HepG2 (cell line): ENCODE measurements at regions not wholly inside any gene's neighbourhood (a gene's known extent, or its start where the extent isn't known, plus 50 kb on each side); places are given as distances from the start of the nearest gene placed in this dataset.

Source experiments
- ATAC-seq: fragments of 200-7000 bp; cut with Tn5 transposase; 3 replicates; pipeline ENCODE4 v1.9.1; 2020; ENCODE audit warnings: mild to moderate bottlenecking, moderate library complexity
- BruUV-seq: library from RNA; stranded (reverse); fragments of 400-500 nt; replicated peaks from 2 replicates; lab custom pipeline; 2021; lab: Mats Ljungman, UMichigan
- CTCF ChIA-PET: fragments of 300-600 bp; formaldehyde crosslinking; extraction: SDS; loops from one replicate; lab custom pipeline; 2021; ENCODE audit warnings: low total read pairs, inconsistent platforms, low intra/inter-chr PET ratio; lab: Yijun Ruan, JAX
- POLR2A ChIA-PET: fragments of 350-600 bp; sonication (Branson Sonifier 250); formaldehyde crosslinking; loops from one replicate; lab custom pipeline; 2020; ENCODE audit warnings: antibody characterized with exemption, inconsistent platforms; lab: Yijun Ruan, JAX
- DNase-seq: peaks from one replicate; pipeline ENCODE4 v3.0.0-alpha.2; 2015; ENCODE audit warnings: low spot score
- FAIRE-seq: peaks from 3 replicates; lab custom pipeline; 2011; peaks lifted over from hg19 to GRCh38; lab: Jason Lieb, UNC
- H2AFZ ChIP-seq: one replicate; pipeline ENCODE4 v1.6.1; 2011; ENCODE audit warnings: low read length, inconsistent platforms
- H3K27ac ChIP-seq: fragments of 300-600 bp; 3 replicates; pipeline ENCODE4 v1.8.0; 2011; ENCODE audit warnings: mixed run types, mild to moderate bottlenecking, mixed read lengths, low read length, inconsistent platforms; ENCODE audit not compliant: insufficient read depth; ENCODE audit errors: extremely low read length
- H3K27me3 ChIP-seq, 2 experiments: fragments of 200-600 bp in 1 of 2; 2 replicates in 1 of 2; 3 replicates in 1 of 2; pipeline versions ENCODE4 v1.6.0 to v1.8.0; 2011; ENCODE audit warnings: low read length in 2 of 2, mild to moderate bottlenecking in 2 of 2, moderate library complexity in 2 of 2, inconsistent platforms in 1 of 2; ENCODE audit not compliant: insufficient read depth in 2 of 2, control insufficient read depth in 1 of 2
- H3K36me3 ChIP-seq, 2 experiments: fragments of 200-600 bp in 1 of 2; replicated peaks in 1 of 2; 2 replicates in 1 of 2; 3 replicates in 1 of 2; pipeline versions ENCODE4 v1.5.1 to v1.8.0; 2011; ENCODE audit warnings: low read length in 2 of 2, inconsistent platforms in 1 of 2; ENCODE audit not compliant: insufficient read depth in 2 of 2, control insufficient read depth in 1 of 2
- H3K4me1 ChIP-seq: 2 replicates; pipeline ENCODE4 v1.5.1; 2012; ENCODE audit warnings: low read length, inconsistent platforms; ENCODE audit not compliant: insufficient read depth
- H3K4me2 ChIP-seq: 2 replicates; pipeline ENCODE4 v1.6.0; 2011; ENCODE audit warnings: low read depth, low read length, inconsistent platforms
- H3K4me3 ChIP-seq, 3 experiments: fragments of 200-600 bp in 1 of 3; sonication (generic), shearing (Covaris generic) in 1 of 3; replicated peaks in 1 of 3; 2 replicates each; pipeline ENCODE4 v1.5.1; 2011 to 2016; ENCODE audit warnings: low read length in 3 of 3, inconsistent platforms in 2 of 3, low read depth in 2 of 3, mild to moderate bottlenecking in 2 of 3, control low read depth in 1 of 3, mixed read lengths in 1 of 3; ENCODE audit not compliant: insufficient read depth in 1 of 3
- H3K79me2 ChIP-seq: one replicate; pipeline ENCODE4 v1.6.1; 2011; ENCODE audit warnings: low read length, inconsistent platforms; ENCODE audit not compliant: insufficient read depth
- H3K9ac ChIP-seq: 2 replicates; pipeline ENCODE4 v1.6.0; 2011; ENCODE audit warnings: mild to moderate bottlenecking, low read depth, low read length, inconsistent platforms; ENCODE audit not compliant: insufficient read depth
- H3K9me3 ChIP-seq: 2 replicates; pipeline ENCODE4 v1.5.1; 2012; ENCODE audit warnings: mild to moderate bottlenecking, low read length
- H4K20me1 ChIP-seq: 2 replicates; pipeline ENCODE4 v1.6.0; 2011; ENCODE audit warnings: inconsistent platforms, mild to moderate bottlenecking, low read length, moderate library complexity; ENCODE audit not compliant: insufficient read depth
- HNRNPK ChIP-seq: fragments of 200-400 bp; formaldehyde crosslinking; IDR thresholded peaks from 2 replicates; pipeline ENCODE4 v1.6.1; 2018; ENCODE audit warnings: low read length, low read depth, moderate library complexity, mild to moderate bottlenecking; ENCODE audit not compliant: poor library complexity, severe bottlenecking
- PTBP1 ChIP-seq: fragments of 200-400 bp; formaldehyde crosslinking; IDR thresholded peaks from 2 replicates; pipeline ENCODE4 v1.6.1; 2018; ENCODE audit warnings: low read length, low read depth; ENCODE audit not compliant: poor library complexity, severe bottlenecking
- RBM39 ChIP-seq: fragments of 200-400 bp; formaldehyde crosslinking; IDR thresholded peaks from one replicate; pipeline ENCODE4 v1.6.1; 2018; ENCODE audit warnings: antibody characterized with exemption, mild to moderate bottlenecking, low read depth, low read length; ENCODE audit not compliant: poor library complexity, severe bottlenecking
- STAG1 ChIP-seq: sonication (generic); formaldehyde crosslinking; IDR thresholded peaks from 2 replicates; pipeline ENCODE4 v1.4.0; 2020; ENCODE audit warnings: missing genetic modification reagents
- ZNF670 ChIP-seq: sonication (generic); formaldehyde crosslinking; IDR thresholded peaks from 2 replicates; pipeline ENCODE4 v1.8.0; 2022; ENCODE audit warnings: mild to moderate bottlenecking, missing genetic modification reagents, borderline replicate concordance
- WGBS: methylation state at CpG from one replicate; pipeline ENCODE4 v1.1.6; 2017; ENCODE audit warnings: low lambda C conversion rate; 5-methylcytosine and 5-hydroxymethylcytosine counted together
- in situ Hi-C: cut with HindIII; loops from 2 replicates; pipeline ENCODE4 v1.10.0; 2017; ENCODE audit warnings: low pct_unique_long_range_greater_than_20kb; ENCODE audit not compliant: extremely low pct_ligation_motif_present
- intact Hi-C: fragments of 100-400 bp; cut with micrococcal nuclease; formaldehyde crosslinking; loops from one replicate; pipeline ENCODE4 v1.10.0; 2022; ENCODE audit not compliant: unreplicated experiment
- TF ChIP-seq, protein P1 (sequence below): sonication (generic); formaldehyde crosslinking; IDR thresholded peaks from 2 replicates; pipeline ENCODE4 v1.5.0; 2020; ENCODE audit warnings: missing genetic modification reagents, mild to moderate bottlenecking, borderline replicate concordance
- TF ChIP-seq, protein P2 (sequence below): sonication (generic); formaldehyde crosslinking; IDR thresholded peaks from one replicate; pipeline ENCODE4 v1.5.1; 2020; ENCODE audit warnings: mild to moderate bottlenecking, missing genetic modification reagents; ENCODE audit errors: not compliant biosample characterization

DNA sequence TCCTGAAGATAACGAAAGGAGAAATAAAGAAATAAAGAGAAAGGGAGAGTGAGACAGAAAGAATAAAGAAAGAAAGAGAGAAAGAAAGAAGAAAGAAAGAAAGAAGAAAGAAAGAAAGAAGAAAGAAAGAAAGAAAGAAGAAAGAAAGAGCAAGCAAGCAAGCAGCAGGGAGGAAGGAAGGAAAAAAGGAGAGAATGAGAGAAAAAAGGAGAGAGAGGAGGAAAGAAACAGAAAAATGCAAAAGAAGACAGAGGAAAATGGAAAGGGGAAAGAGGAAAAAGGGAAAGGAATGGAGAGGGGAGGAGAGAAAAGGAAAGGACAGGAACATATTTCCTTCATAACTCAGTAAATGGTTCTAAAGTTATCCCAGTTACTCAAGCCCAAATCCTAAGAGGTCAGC is 978.8 kb upstream of the CDH9 start:
- no peaks in the 10 kb centered on the region for H3K79me2 ChIP-seq
- CTCF ChIA-PET: no interaction called here
- H2AFZ ChIP-seq: no peak overlapping the region
- DNase-seq (no peak), FAIRE-seq (no peak)
- H4K20me1 ChIP-seq: no peaks in the 10 kb centered on the region
- intact Hi-C loops: loop anchor here (10.0 kb wide), 1 partner anchor 1992 kb away; no protein-coding TSS in a partner anchor
- H3K27ac ChIP-seq: no peak overlapping the region
- no peaks in the 10 kb centered on the region for H3K9me3 ChIP-seq
- no peak overlapping the region for H3K4me3 ChIP-seq
- BruUV-seq: no TSS peak
- H3K36me3 ChIP-seq: no peaks in the 10 kb centered on the region
- no peak overlapping the region for H3K4me2 ChIP-seq
- no peak for TF ChIP-seq ZNF670 (CRISPR knock-in tag)
- TF ChIP-seq, protein P1, sequence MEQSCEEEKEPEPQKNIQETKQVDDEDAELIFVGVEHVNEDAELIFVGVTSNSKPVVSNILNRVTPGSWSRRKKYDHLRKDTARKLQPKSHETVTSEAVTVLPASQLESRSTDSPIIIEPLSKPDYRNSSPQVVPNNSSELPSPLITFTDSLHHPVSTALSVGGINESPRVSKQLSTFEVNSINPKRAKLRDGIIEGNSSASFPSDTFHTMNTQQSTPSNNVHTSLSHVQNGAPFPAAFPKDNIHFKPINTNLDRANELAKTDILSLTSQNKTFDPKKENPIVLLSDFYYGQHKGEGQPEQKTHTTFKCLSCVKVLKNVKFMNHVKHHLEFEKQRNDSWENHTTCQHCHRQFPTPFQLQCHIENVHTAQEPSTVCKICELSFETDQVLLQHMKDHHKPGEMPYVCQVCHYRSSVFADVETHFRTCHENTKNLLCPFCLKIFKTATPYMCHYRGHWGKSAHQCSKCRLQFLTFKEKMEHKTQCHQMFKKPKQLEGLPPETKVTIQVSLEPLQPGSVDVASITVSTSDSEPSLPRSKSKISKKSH (CRISPR knock-in tag): no peak
- no peak for TF ChIP-seq RBM39
- TF ChIP-seq PTBP1: no peak
- TF ChIP-seq HNRNPK: peak; percentile 42
- TF ChIP-seq, all 625 proteins: peak for 1
- in situ Hi-C loops: loop anchor here (25.0 kb wide), 1 partner anchor 1005 kb away; no protein-coding TSS in a partner anchor
- 4% methylated on average over 1 of the region's 1 CpG for WGBS
- no peak for ATAC-seq
- Histone ChIP-seq H3K27me3 (no peaks in the 10 kb centered on the region; a peak in 1 of 5 replicates), H3K4me1 (no peaks in the 10 kb centered on the region), H3K9ac (no peak overlapping the region)
- POLR2A ChIA-PET: no interaction called here

DNA sequence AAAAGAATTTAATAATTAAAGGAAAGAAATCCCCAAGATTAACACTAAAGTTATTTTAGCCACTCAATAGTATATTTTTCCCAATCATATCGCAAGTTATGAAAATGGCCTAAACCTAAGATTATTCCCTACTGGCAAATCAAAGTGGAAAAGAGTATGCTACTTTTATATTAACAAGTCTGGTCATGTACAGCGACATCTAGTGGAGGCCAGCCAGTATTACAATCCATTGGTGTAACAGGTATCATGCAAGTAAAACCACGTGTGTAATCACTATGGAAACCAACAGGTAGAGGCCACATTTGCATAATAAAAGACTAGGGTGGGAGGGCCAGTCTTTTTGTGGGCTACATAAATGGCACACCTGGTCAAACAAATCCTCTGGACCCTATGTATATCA is 976.4 kb upstream of the CDH9 start:
- intact Hi-C loops: loop anchor here (1.0 to 10.0 kb wide), 3 partner anchors 892 to 1990 kb away; no protein-coding TSS in a partner anchor
- no peaks in the 10 kb centered on the region for H3K79me2 ChIP-seq
- no peaks in the 10 kb centered on the region; a peak in 1 of 5 replicates for H3K27me3 ChIP-seq
- H3K9me3 ChIP-seq: no peaks in the 10 kb centered on the region
- H3K9ac ChIP-seq: no peak overlapping the region
- ChIA-PET CTCF (interaction anchor here (0.8 kb wide), 1 partner anchor 362 kb away, joined by 3 read pairs; no protein-coding TSS in a partner anchor), POLR2A (no interaction called here)
- H3K4me1 ChIP-seq: no peaks in the 10 kb centered on the region
- 1% methylated on average over 3 of the region's 3 CpGs for WGBS
- H3K27ac ChIP-seq: no peak overlapping the region
- no peaks in the 10 kb centered on the region for H4K20me1 ChIP-seq
- H3K4me3 ChIP-seq: no peak overlapping the region
- no peaks in the 10 kb centered on the region for H3K36me3 ChIP-seq
- H3K4me2 ChIP-seq: no peak overlapping the region
- no TSS peak for BruUV-seq
- ATAC-seq: peak; percentile 59
- no peak overlapping the region for H2AFZ ChIP-seq
- peak; percentile 60 for FAIRE-seq
- in situ Hi-C loops: loop anchor here (5.0 to 25.0 kb wide), 2 partner anchors 332 to 1002 kb away; no protein-coding TSS in a partner anchor
- DNase-seq: peak; percentile 48
- TF ChIP-seq, protein P2, sequence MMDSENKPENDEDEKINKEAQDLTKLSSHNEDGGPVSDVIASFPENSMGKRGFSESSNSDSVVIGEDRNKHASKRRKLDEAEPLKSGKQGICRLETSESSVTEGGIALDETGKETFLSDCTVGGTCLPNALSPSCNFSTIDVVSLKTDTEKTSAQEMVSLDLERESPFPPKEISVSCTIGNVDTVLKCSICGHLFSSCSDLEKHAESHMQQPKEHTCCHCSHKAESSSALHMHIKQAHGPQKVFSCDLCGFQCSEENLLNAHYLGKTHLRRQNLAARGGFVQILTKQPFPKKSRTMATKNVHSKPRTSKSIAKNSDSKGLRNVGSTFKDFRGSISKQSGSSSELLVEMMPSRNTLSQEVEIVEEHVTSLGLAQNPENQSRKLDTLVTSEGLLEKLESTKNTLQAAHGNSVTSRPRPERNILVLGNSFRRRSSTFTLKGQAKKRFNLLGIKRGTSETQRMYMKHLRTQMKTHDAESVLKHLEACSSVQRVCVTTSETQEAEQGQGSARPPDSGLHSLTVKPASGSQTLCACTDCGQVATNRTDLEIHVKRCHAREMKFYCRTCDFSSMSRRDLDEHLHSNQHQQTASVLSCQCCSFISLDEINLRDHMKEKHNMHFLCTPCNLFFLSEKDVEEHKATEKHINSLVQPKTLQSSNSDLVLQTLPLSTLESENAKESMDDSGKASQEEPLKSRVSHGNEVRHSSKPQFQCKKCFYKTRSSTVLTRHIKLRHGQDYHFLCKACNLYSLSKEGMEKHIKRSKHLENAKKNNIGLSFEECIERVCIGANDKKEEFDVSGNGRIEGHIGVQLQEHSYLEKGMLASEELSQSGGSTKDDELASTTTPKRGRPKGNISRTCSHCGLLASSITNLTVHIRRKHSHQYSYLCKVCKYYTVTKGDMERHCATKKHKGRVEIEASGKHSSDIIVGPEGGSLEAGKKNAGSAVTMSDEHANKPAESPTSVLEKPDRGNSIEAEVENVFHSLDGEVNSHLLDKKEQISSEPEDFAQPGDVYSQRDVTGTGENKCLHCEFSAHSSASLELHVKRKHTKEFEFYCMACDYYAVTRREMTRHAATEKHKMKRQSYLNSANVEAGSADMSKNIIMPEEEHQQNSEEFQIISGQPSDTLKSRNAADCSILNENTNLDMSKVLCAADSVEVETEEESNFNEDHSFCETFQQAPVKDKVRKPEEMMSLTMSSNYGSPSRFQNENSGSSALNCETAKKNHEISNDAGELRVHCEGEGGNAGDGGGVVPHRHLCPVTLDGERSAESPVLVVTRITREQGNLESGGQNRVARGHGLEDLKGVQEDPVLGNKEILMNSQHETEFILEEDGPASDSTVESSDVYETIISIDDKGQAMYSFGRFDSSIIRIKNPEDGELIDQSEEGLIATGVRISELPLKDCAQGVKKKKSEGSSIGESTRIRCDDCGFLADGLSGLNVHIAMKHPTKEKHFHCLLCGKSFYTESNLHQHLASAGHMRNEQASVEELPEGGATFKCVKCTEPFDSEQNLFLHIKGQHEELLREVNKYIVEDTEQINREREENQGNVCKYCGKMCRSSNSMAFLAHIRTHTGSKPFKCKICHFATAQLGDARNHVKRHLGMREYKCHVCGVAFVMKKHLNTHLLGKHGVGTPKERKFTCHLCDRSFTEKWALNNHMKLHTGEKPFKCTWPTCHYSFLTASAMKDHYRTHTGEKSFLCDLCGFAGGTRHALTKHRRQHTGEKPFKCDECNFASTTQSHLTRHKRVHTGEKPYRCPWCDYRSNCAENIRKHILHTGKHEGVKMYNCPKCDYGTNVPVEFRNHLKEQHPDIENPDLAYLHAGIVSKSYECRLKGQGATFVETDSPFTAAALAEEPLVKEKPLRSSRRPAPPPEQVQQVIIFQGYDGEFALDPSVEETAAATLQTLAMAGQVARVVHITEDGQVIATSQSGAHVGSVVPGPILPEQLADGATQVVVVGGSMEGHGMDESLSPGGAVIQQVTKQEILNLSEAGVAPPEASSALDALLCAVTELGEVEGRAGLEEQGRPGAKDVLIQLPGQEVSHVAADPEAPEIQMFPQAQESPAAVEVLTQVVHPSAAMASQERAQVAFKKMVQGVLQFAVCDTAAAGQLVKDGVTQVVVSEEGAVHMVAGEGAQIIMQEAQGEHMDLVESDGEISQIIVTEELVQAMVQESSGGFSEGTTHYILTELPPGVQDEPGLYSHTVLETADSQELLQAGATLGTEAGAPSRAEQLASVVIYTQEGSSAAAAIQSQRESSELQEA (CRISPR knock-in tag): no peak
- TF ChIP-seq STAG1 (CRISPR knock-in tag): peak; percentile 20; the same call in 1 of the 2 replicates
